CD14-positive monocyte (primary cell): ENCODE measurements at regions not wholly inside any gene's neighbourhood (a gene's known extent, or its start where the extent isn't known, plus 50 kb on each side); places are given as distances from the start of the nearest gene placed in this dataset.

Experiments
- DNase-seq, 3 donors: peaks; one replicate each; pipeline ENCODE4 v3.0.0-alpha.2; 2011 to 2022
- H2AFZ ChIP-seq: 2 replicates; pipeline ENCODE4 v1.6.0; 2012; ENCODE audit warnings: mild to moderate bottlenecking, low read depth, low read length, inconsistent platforms; ENCODE audit not compliant: insufficient read depth, poor library complexity, severe bottlenecking
- H3K27ac ChIP-seq, 2 donors: 1 replicate in 1 of 2; 2 replicates in 1 of 2; pipeline ENCODE4 v1.5.1; 2012 to 2013; ENCODE audit warnings: low read length in 2 of 2, control low read depth in 1 of 2, inconsistent platforms in 1 of 2, low read depth in 1 of 2, mild to moderate bottlenecking in 1 of 2
- H3K27me3 ChIP-seq, 2 donors: one replicate each; pipeline versions ENCODE4 v1.6.0 to v1.6.1; 2011 to 2013; ENCODE audit warnings: low read length in 2 of 2; ENCODE audit not compliant: control insufficient read depth in 2 of 2, insufficient read depth in 2 of 2
- H3K36me3 ChIP-seq, 2 donors: replicated peaks in 1 of 2; 1 replicate in 1 of 2; 2 replicates in 1 of 2; pipeline versions ENCODE4 v1.5.1 to v1.6.1; 2012 to 2013; ENCODE audit warnings: low read length in 2 of 2, control low read depth in 1 of 2, inconsistent platforms in 1 of 2, mild to moderate bottlenecking in 1 of 2; ENCODE audit not compliant: insufficient read depth in 2 of 2, control insufficient read depth in 1 of 2
- H3K4me1 ChIP-seq, 2 donors: 1 replicate in 1 of 2; 2 replicates in 1 of 2; pipeline versions ENCODE4 v1.5.1 to v1.6.1; 2012 to 2013; ENCODE audit warnings: low read length in 2 of 2, control low read depth in 1 of 2, inconsistent platforms in 1 of 2, mild to moderate bottlenecking in 1 of 2, moderate library complexity in 1 of 2; ENCODE audit not compliant: insufficient read depth in 2 of 2, control insufficient read depth in 1 of 2
- H3K4me2 ChIP-seq: replicated peaks from 2 replicates; pipeline ENCODE3; 2012; ENCODE audit warnings: low read length, moderate library complexity, mild to moderate bottlenecking; ENCODE audit not compliant: poor library complexity, severe bottlenecking; ENCODE audit errors: extremely low read depth
- H3K4me3 ChIP-seq, 3 experiments: fragments of 200-600 bp in 1 of 3; sonication (generic) in 1 of 3; replicated peaks in 1 of 3; 1 replicate in 2 of 3; 2 replicates in 1 of 3; pipeline ENCODE4 v1.5.1; 2011 to 2013; ENCODE audit warnings: low read length in 3 of 3, mild to moderate bottlenecking in 3 of 3, control low read depth in 2 of 3, low read depth in 2 of 3, inconsistent platforms in 1 of 3, moderate library complexity in 1 of 3
- H3K79me2 ChIP-seq: 2 replicates; pipeline ENCODE4 v1.6.0; 2012; ENCODE audit warnings: mild to moderate bottlenecking, control low read depth, inconsistent platforms, low read length, moderate library complexity; ENCODE audit not compliant: insufficient read depth
- H3K9ac ChIP-seq: 2 replicates; pipeline ENCODE4 v1.6.0; 2017; ENCODE audit warnings: low read length, mild to moderate bottlenecking; ENCODE audit not compliant: insufficient read depth, poor library complexity, severe bottlenecking
- H3K9me3 ChIP-seq, 2 donors: replicated peaks in 1 of 2; 1 replicate in 1 of 2; 2 replicates in 1 of 2; pipeline versions ENCODE4 v1.5.1 to v1.6.1; 2012 to 2013; ENCODE audit warnings: low read length in 2 of 2, control low read depth in 1 of 2; ENCODE audit not compliant: control insufficient read depth in 1 of 2, insufficient read depth in 1 of 2
- H4K20me1 ChIP-seq: 2 replicates; pipeline ENCODE4 v1.6.0; 2012; ENCODE audit warnings: mild to moderate bottlenecking, low read length, control low read depth, moderate library complexity; ENCODE audit not compliant: insufficient read depth
- H3K27ac Mint-ChIP-seq, 7 donors: one replicate each; pipeline ENCODE4 v1.8.0; 2020; ENCODE audit warnings: mild to moderate bottlenecking in 7 of 7, mixed read lengths in 7 of 7, moderate library complexity in 6 of 7, inconsistent platforms in 2 of 7
- H3K27me3 Mint-ChIP-seq, 3 donors: one replicate each; pipeline ENCODE4 v1.8.0; 2021 to 2022; ENCODE audit warnings: low read depth in 3 of 3, mild to moderate bottlenecking in 3 of 3, mixed read lengths in 3 of 3, moderate library complexity in 3 of 3, inconsistent platforms in 1 of 3
- H3K36me3 Mint-ChIP-seq, 2 donors: one replicate each; pipeline ENCODE4 v1.8.0; 2020; ENCODE audit warnings: mixed read lengths in 2 of 2, inconsistent platforms in 1 of 2, mild to moderate bottlenecking in 1 of 2
- H3K4me1 Mint-ChIP-seq: one replicate; pipeline ENCODE4 v1.8.0; 2020; ENCODE audit warnings: mild to moderate bottlenecking, mixed read lengths
- H3K4me3 Mint-ChIP-seq, 2 donors: one replicate each; pipeline ENCODE4 v1.8.0; 2020; ENCODE audit warnings: mild to moderate bottlenecking in 2 of 2, mixed read lengths in 2 of 2, moderate library complexity in 1 of 2
- H3K9me3 Mint-ChIP-seq, 7 donors: one replicate each; pipeline ENCODE4 v1.8.0; 2020 to 2022; ENCODE audit warnings: mixed read lengths in 7 of 7, mild to moderate bottlenecking in 6 of 7, moderate library complexity in 6 of 7, inconsistent platforms in 2 of 7
- CTCF ChIP-seq: fragments of 200-600 bp; IDR thresholded peaks from one replicate; pipeline ENCODE4 v1.8.0; 2022; ENCODE audit warnings: antibody characterized with exemption, mild to moderate bottlenecking
- WGBS: methylation state at CpG from one replicate; pipeline ENCODE4 v1.1.5; 2013; ENCODE audit warnings: missing lambda C conversion rate; ENCODE audit not compliant: insufficient coverage; 5-methylcytosine and 5-hydroxymethylcytosine counted together
- intact Hi-C, 2 donors: fragments of 100-400 bp; cut with micrococcal nuclease; formaldehyde crosslinking; loops; one replicate each; pipeline versions ENCODE4 v1.15.0 to v1.15.1; 2023

DNA sequence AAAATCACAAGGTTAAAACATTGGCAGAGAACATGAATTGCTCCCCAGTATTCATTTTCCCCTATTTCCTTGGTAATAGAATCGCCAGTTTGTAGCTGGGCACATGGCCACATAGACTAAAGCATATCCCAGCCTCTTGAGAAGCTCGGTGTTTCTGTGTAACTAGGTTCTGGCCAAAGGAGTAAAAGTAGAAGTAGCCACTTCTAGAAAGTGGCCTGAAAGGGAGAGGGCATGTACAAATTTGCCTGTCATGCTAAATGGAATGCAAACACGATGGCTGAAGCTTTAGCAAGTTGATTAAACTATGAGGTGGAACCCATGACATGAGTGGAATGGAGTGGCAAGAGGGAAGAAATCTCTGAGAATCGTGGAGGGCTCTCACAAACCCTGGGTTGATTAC, 173.7 kb upstream of the EGLN3 start:
- Histone ChIP-seq H3K79me2 (no peaks in the 10 kb centered on the region), H3K36me3 (no peaks in the 10 kb centered on the region), H3K27ac (no peak overlapping the region), H3K4me2 (no peak overlapping the region), H4K20me1 (no peaks in the 10 kb centered on the region), H3K4me1 (no peaks in the 10 kb centered on the region), H3K9me3 (no peaks in the 10 kb centered on the region), H3K4me3 (no peak overlapping the region), H3K27me3 (peaks cover 0 to 4% of the 10 kb centered on the region in 2 donors), H2AFZ (no peak overlapping the region), H3K9ac (no peak overlapping the region)
- Mint-ChIP-seq H3K27me3 (peaks cover 6 to 17% (median 9%) of the 10 kb centered on the region in 3 donors), H3K27ac (peak overlapping the region in 1 of 7 donors; percentile 0), H3K4me1 (no peaks in the 10 kb centered on the region), H3K9me3 (peaks cover 0 to 3% (median 0%) of the 10 kb centered on the region in 7 donors), H3K36me3 (no peaks in the 10 kb centered on the region), H3K4me3 (no peak overlapping the region)
- no peak for TF ChIP-seq CTCF
- WGBS: 95% methylated on average over 2 of the region's 4 CpGs
- DNase-seq: no peak
- intact Hi-C loops: no loop called here

DNA sequence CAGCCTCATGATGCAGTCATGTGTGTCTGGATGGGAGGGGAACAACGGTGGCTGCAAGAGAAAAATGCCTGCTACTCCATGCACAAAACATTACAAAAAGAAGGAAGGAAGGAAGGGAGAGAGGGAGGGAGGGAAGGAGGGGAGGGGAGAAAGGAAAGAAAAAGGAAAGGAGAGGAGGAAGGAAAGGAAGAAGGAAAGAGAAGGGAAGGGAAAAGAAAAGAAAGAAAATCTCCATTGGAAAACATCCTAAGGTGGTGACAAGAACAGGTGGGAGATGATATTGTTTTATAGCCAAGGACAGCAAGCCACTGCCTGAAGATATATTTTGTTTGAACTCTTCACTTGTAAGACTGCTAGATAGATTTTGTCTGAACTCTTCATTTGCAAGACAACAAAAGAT, 171.8 kb upstream of the EGLN3 start:
- H3K36me3 Mint-ChIP-seq: no peaks in the 10 kb centered on the region
- Histone ChIP-seq H3K36me3 (no peaks in the 10 kb centered on the region), H3K4me3 (no peak overlapping the region), H3K9me3 (no peaks in the 10 kb centered on the region), H4K20me1 (no peaks in the 10 kb centered on the region), H2AFZ (no peak overlapping the region), H3K79me2 (no peaks in the 10 kb centered on the region), H3K4me2 (no peak overlapping the region), H3K27me3 (peaks cover 0 to 4% of the 10 kb centered on the region in 2 donors), H3K9ac (no peak overlapping the region), H3K27ac (no peak overlapping the region), H3K4me1 (no peaks in the 10 kb centered on the region)
- TF ChIP-seq CTCF: no peak
- no peak overlapping the region for H3K27ac Mint-ChIP-seq
- intact Hi-C loops: no loop called here
- H3K27me3 Mint-ChIP-seq: peaks cover 6 to 13% (median 9%) of the 10 kb centered on the region in 3 donors
- H3K4me3 Mint-ChIP-seq: peak overlapping the region in 1 of 2 donors; percentile 0
- WGBS: no CpG with 5 or more reads among the region's 1 CpG
- peaks cover 0 to 3% (median 0%) of the 10 kb centered on the region in 7 donors for H3K9me3 Mint-ChIP-seq
- no peaks in the 10 kb centered on the region for H3K4me1 Mint-ChIP-seq
- DNase-seq: no peak
